ENCODE measurements at regions not wholly inside any gene's neighbourhood (a gene's known extent, or its start where the extent isn't known, plus 50 kb on each side); places are given as distances from the start of the nearest gene placed in this dataset.
A peak's percentile ranks its signal among the peaks of the same experiment; 100 is the strongest.

DNA sequence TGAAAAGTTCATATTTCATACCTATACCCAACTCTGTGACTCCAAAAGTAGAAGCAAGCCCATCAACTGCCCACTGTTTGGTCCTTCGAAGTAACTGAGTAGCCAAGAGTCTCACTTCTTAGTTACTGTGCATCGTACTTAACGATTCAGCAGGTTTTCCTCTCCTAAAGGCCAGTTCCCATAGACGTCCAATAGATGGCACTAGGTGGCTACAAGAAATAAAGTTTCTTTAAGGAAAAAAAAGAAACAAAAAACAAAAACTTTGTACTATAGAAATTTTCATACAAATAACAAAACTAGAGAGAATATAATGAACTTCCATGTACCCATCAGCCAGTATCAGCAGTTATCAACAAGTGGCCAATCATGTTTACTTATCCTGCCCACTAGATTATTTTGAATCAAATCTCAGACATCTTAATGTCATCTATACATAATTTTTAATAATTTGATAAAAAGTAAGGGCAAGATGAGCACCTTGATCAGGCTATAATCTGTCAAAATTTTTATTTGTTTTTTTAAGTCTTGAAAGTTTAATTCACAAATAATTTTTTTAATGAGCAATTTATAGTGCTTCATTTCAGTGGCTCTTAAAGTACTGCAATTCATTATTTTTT lies 63.8 kb upstream of the ACP3 start:
- TF ChIP-seq, protein P1, sequence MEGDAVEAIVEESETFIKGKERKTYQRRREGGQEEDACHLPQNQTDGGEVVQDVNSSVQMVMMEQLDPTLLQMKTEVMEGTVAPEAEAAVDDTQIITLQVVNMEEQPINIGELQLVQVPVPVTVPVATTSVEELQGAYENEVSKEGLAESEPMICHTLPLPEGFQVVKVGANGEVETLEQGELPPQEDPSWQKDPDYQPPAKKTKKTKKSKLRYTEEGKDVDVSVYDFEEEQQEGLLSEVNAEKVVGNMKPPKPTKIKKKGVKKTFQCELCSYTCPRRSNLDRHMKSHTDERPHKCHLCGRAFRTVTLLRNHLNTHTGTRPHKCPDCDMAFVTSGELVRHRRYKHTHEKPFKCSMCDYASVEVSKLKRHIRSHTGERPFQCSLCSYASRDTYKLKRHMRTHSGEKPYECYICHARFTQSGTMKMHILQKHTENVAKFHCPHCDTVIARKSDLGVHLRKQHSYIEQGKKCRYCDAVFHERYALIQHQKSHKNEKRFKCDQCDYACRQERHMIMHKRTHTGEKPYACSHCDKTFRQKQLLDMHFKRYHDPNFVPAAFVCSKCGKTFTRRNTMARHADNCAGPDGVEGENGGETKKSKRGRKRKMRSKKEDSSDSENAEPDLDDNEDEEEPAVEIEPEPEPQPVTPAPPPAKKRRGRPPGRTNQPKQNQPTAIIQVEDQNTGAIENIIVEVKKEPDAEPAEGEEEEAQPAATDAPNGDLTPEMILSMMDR (IDR thresholded peaks at IDR 0.05), result peak; percentile 83
- TF ChIP-seq EZH2 (IDR thresholded peaks at IDR 0.05), result no peak
- no peak for TF ChIP-seq EZH2phosphoT487 (IDR thresholded peaks at IDR 0.05)
